ENCODE measurements at regions not wholly inside any gene's neighbourhood (a gene's known extent, or its start where the extent isn't known, plus 50 kb on each side); places are given as distances from the start of the nearest gene placed in this dataset.

GRCh38 chr13:112150352-112150751, 83.4 kb downstream of the SOX1 start:
- Histone ChIP-seq H3K27ac (replicated peaks) (no peak overlapping the region), H3K36me3 (no peaks in the 10 kb centered on the region), H3K27me3 (ENCODE audit: low read depth) (peaks cover 38% of the 10 kb centered on the region), H3K4me1 (no peaks in the 10 kb centered on the region), H3K9me3 (replicated peaks) (no peaks in the 10 kb centered on the region), H3K4me3 (no peak overlapping the region)
- intact Hi-C loops (cut with micrococcal nuclease) = no loop called here
- no peak for TF ChIP-seq CTCF (IDR thresholded peaks at IDR 0.05; ENCODE audit: borderline replicate concordance)
- DNase-seq = no peak

- intact Hi-C loops (cut with micrococcal nuclease) = no loop called here
- Histone ChIP-seq H3K36me3 (no peaks in the 10 kb centered on the region), H3K9me3 (replicated peaks) (peaks cover 10% of the 10 kb centered on the region), H3K4me1 (no peaks in the 10 kb centered on the region), H3K27ac (replicated peaks) (no peak overlapping the region), H3K4me3 (no peak overlapping the region), H3K27me3 (ENCODE audit: low read depth) (peaks cover 45% of the 10 kb centered on the region)
- TF ChIP-seq CTCF (IDR thresholded peaks at IDR 0.05; ENCODE audit: borderline replicate concordance) = no peak
- no peak for DNase-seq
Observed at GRCh38 chr13:112152846-112153245, 85.9 kb downstream of the SOX1 start.

GRCh38 chr13:112153364-112153763, 86.4 kb downstream of the SOX1 start:
- no peak overlapping the region for H3K4me3 ChIP-seq
- no peaks in the 10 kb centered on the region for H3K36me3 ChIP-seq
- no peak for TF ChIP-seq CTCF (IDR thresholded peaks at IDR 0.05; ENCODE audit: borderline replicate concordance)
- no peaks in the 10 kb centered on the region for H3K4me1 ChIP-seq
- H3K27ac ChIP-seq (replicated peaks) = no peak overlapping the region
- peaks cover 45% of the 10 kb centered on the region for H3K27me3 ChIP-seq (ENCODE audit: low read depth)
- intact Hi-C loops (cut with micrococcal nuclease) = no loop called here
- H3K9me3 ChIP-seq (replicated peaks) = peaks cover 15% of the 10 kb centered on the region
- DNase-seq = no peak

- Histone ChIP-seq H3K9me3 (replicated peaks) (peaks cover 18% of the 10 kb centered on the region), H3K36me3 (no peaks in the 10 kb centered on the region), H3K27ac (replicated peaks) (no peak overlapping the region), H3K27me3 (ENCODE audit: low read depth) (peaks cover 50% of the 10 kb centered on the region), H3K4me1 (no peaks in the 10 kb centered on the region), H3K4me3 (no peak overlapping the region)
- no peak for DNase-seq
- TF ChIP-seq CTCF (IDR thresholded peaks at IDR 0.05; ENCODE audit: borderline replicate concordance) = no peak
- intact Hi-C loops (cut with micrococcal nuclease) = no loop called here
Observed at GRCh38 chr13:112153846-112154245, 86.9 kb downstream of the SOX1 start.

GRCh38 chr13:112154301-112155060, 87.5 kb downstream of the SOX1 start:
- TF ChIP-seq CTCF (IDR thresholded peaks at IDR 0.05; ENCODE audit: borderline replicate concordance) = no peak
- no peak for DNase-seq
- Histone ChIP-seq H3K36me3 (no peaks in the 10 kb centered on the region), H3K4me3 (no peak overlapping the region), H3K27me3 (ENCODE audit: low read depth) (peaks cover 52% of the 10 kb centered on the region), H3K9me3 (replicated peaks) (peaks cover 18% of the 10 kb centered on the region), H3K27ac (replicated peaks) (no peak overlapping the region), H3K4me1 (peaks cover 5% of the 10 kb centered on the region)
- intact Hi-C loops (cut with micrococcal nuclease) = no loop called here

Data from left ventricle myocardium inferior (tissue), 1 donor.